K562 (cell line): ENCODE measurements at regions not wholly inside any gene's neighbourhood (a gene's known extent, or its start where the extent isn't known, plus 50 kb on each side); places are given as distances from the start of the nearest gene placed in this dataset.

ENCODE experiments used
- ATAC-seq: fragments of 200-7000 bp; cut with Tn5 transposase; 3 replicates; pipeline ENCODE4 v1.9.1; 2020; ENCODE audit warnings: moderate library complexity
- BruUV-seq: library from RNA; stranded (reverse); fragments of 400-500 nt; replicated peaks from 2 replicates; lab custom pipeline; 2021; lab: Mats Ljungman, UMichigan
- CTCF ChIA-PET: fragments of 300-600 bp; formaldehyde crosslinking; extraction: SDS; loops from one replicate; lab custom pipeline; 2021; ENCODE audit warnings: low intra/inter-chr PET ratio; lab: Yijun Ruan, JAX
- POLR2A ChIA-PET: fragments of 300-600, 350-650 bp; sonication (Branson Sonifier 250); formaldehyde crosslinking; extraction: SDS; loops from one replicate; lab custom pipeline; 2021; ENCODE audit warnings: antibody characterized with exemption, inconsistent platforms; lab: Yijun Ruan, JAX
- DNase-seq, 4 experiments: peaks; one replicate each; pipeline versions ENCODE4 v3.0.0 to v3.0.0-alpha.2; 2011 to 2018; ENCODE audit warnings: low spot score in 3 of 4, mixed read lengths in 3 of 4; ENCODE audit errors: extremely low read depth in 1 of 4
- FAIRE-seq: peaks from 2 replicates; lab custom pipeline; 2011; peaks lifted over from hg19 to GRCh38; lab: Jason Lieb, UNC
- H2AFZ ChIP-seq: 2 replicates; pipeline ENCODE4 v1.6.0; 2011; ENCODE audit warnings: low read depth, low read length, control low read depth, inconsistent platforms
- H3K27ac ChIP-seq: fragments of 200-600 bp; 3 replicates; pipeline ENCODE4 v1.8.0; 2011; ENCODE audit warnings: low read depth, mild to moderate bottlenecking, control low read depth, inconsistent platforms, low read length, moderate library complexity, mixed read lengths; ENCODE audit errors: extremely low read depth
- H3K27me3 ChIP-seq, 2 experiments: fragments of 300-600 bp in 1 of 2; 2 replicates in 1 of 2; 3 replicates in 1 of 2; pipeline versions ENCODE4 v1.6.0 to v1.8.0; 2011; ENCODE audit warnings: inconsistent platforms in 2 of 2, low read length in 2 of 2, mild to moderate bottlenecking in 1 of 2, mixed read lengths in 1 of 2, moderate library complexity in 1 of 2; ENCODE audit not compliant: control insufficient read depth in 2 of 2, insufficient read depth in 2 of 2
- H3K36me3 ChIP-seq: fragments of 300-600 bp; 3 replicates; pipeline ENCODE4 v1.8.0; 2011; ENCODE audit warnings: mild to moderate bottlenecking, low read length, inconsistent platforms; ENCODE audit not compliant: control insufficient read depth, insufficient read depth
- H3K4me1 ChIP-seq, 2 experiments: fragments of 200-600 bp in 1 of 2; replicated peaks in 1 of 2; 2 replicates in 1 of 2; 3 replicates in 1 of 2; pipeline versions ENCODE4 v1.5.1 to v1.8.0; 2011; ENCODE audit warnings: inconsistent platforms in 2 of 2, low read length in 2 of 2, mild to moderate bottlenecking in 1 of 2, mixed read lengths in 1 of 2, moderate library complexity in 1 of 2; ENCODE audit not compliant: control insufficient read depth in 2 of 2, insufficient read depth in 2 of 2
- H3K4me2 ChIP-seq: 2 replicates; pipeline ENCODE4 v1.6.1; 2011; ENCODE audit warnings: low read length, control low read depth, inconsistent platforms, mixed read lengths; ENCODE audit not compliant: insufficient read depth
- H3K4me3 ChIP-seq: fragments of 200-600 bp; sonication (generic), shearing (Covaris generic); 2 replicates; pipeline ENCODE4 v1.5.1; 2016; ENCODE audit warnings: control low read depth, inconsistent platforms
- H3K79me2 ChIP-seq: fragments of 200-600 bp; 3 replicates; pipeline ENCODE4 v1.8.0; 2011; ENCODE audit warnings: low read length, inconsistent platforms; ENCODE audit not compliant: control insufficient read depth, insufficient read depth
- H3K9ac ChIP-seq, 2 experiments: 2 replicates each; pipeline versions ENCODE4 v1.6.0 to v1.6.1; 2011; ENCODE audit warnings: low read depth in 2 of 2, low read length in 2 of 2, control low read depth in 1 of 2, inconsistent platforms in 1 of 2, mild to moderate bottlenecking in 1 of 2, mixed read lengths in 1 of 2; ENCODE audit not compliant: insufficient read depth in 1 of 2
- H3K9me1 ChIP-seq: one replicate; pipeline ENCODE4 v1.6.0; 2011; ENCODE audit warnings: inconsistent platforms, mild to moderate bottlenecking, low read length, moderate library complexity; ENCODE audit not compliant: control insufficient read depth, insufficient read depth
- H3K9me3 ChIP-seq: replicated peaks from 2 replicates; pipeline ENCODE4 v1.5.1; 2011; ENCODE audit warnings: low read depth, low read length, inconsistent platforms; ENCODE audit not compliant: control insufficient read depth, insufficient read depth
- H4K20me1 ChIP-seq: replicated peaks from 2 replicates; pipeline ENCODE4 v1.6.1; 2011; ENCODE audit warnings: low read length, inconsistent platforms, mixed read lengths; ENCODE audit not compliant: control insufficient read depth, insufficient read depth
- E2F8 ChIP-seq: fragments of 450-650 bp; IDR thresholded peaks from 2 replicates; pipeline ENCODE4 v1.7.1; 2018; ENCODE audit warnings: mild to moderate bottlenecking, low read depth; ENCODE audit not compliant: partially characterized antibody
- KDM2B ChIP-seq: fragments of 250-450 bp; sonication (Bioruptor Pico); IDR thresholded peaks from 2 replicates; pipeline ENCODE4 v1.8.0; 2021; ENCODE audit warnings: mild to moderate bottlenecking, moderate library complexity
- MLX ChIP-seq, 2 experiments: fragments of 450-650 bp in 1 of 2; sonication (generic) in 1 of 2; formaldehyde crosslinking; conservative IDR thresholded peaks; 2 replicates each; pipeline versions ENCODE4 v1.4.0 to v1.8.1; 2020 to 2022; ENCODE audit warnings: mild to moderate bottlenecking in 1 of 2, missing genetic modification reagents in 1 of 2
- RFX5 ChIP-seq: IDR thresholded peaks from 2 replicates; pipeline ENCODE4 v1.6.1; 2011; ENCODE audit warnings: low read depth, mild to moderate bottlenecking, improper control_type of control experiment, low read length
- SP2 ChIP-seq: IDR thresholded peaks from 2 replicates; pipeline ENCODE4 v1.6.1; 2011; ENCODE audit warnings: mild to moderate bottlenecking, low read depth, low read length, moderate library complexity; ENCODE audit not compliant: poor library complexity, severe bottlenecking; ENCODE audit errors: extremely low read depth
- U2AF1 ChIP-seq: fragments of 200-400 bp; formaldehyde crosslinking; optimal IDR thresholded peaks from 2 replicates; pipeline ENCODE3; 2017; ENCODE audit warnings: mild to moderate bottlenecking, low read depth, low read length, moderate library complexity
- WGBS: fragments of 100-300 bp; shearing (Covaris generic); methylation state at CpG from one replicate; pipeline ENCODE4 v1.1.6; 2016; ENCODE audit warnings: low coverage, mixed read lengths; ENCODE audit not compliant: insufficient coverage; ENCODE audit errors: missing lambda C conversion rate; 5-methylcytosine and 5-hydroxymethylcytosine counted together
- in situ Hi-C: fragments of 300-500 bp; cut with MboI; formaldehyde crosslinking; loops from 4 replicates; pipeline ENCODE4 v1.15.0; 2018; ENCODE audit warnings: inconsistent platforms, mixed read lengths
- intact Hi-C: fragments of 100-400 bp; cut with micrococcal nuclease; formaldehyde crosslinking; loops from 2 replicates; pipeline ENCODE4 v1.14.2; 2022

- Histone ChIP-seq H3K9ac (no peak overlapping the region), H3K27me3 (no peaks in the 10 kb centered on the region), H3K4me1 (no peaks in the 10 kb centered on the region), H3K9me3 (no peaks in the 10 kb centered on the region), H3K4me2 (no peak overlapping the region), H2AFZ (no peak overlapping the region), H3K4me3 (no peak overlapping the region), H4K20me1 (no peaks in the 10 kb centered on the region), H3K9me1 (no peaks in the 10 kb centered on the region), H3K27ac (no peak overlapping the region), H3K36me3 (no peaks in the 10 kb centered on the region), H3K79me2 (no peaks in the 10 kb centered on the region)
- no peak for DNase-seq
- no TSS peak for BruUV-seq
- ChIA-PET CTCF (no interaction called here), POLR2A (interaction anchor here (0.8 kb wide), 1 partner anchor 15 kb away, joined by 3 read pairs; no protein-coding TSS in a partner anchor)
- ATAC-seq = no peak
- in situ Hi-C loops (no loop called here), intact Hi-C loops (no loop called here)
- TF ChIP-seq SP2 (no peak), MLX (CRISPR knock-in tag; conservative IDR thresholded peaks at IDR 0.05) (no peak)
- 1% methylated on average over 5 of the region's 5 CpGs for WGBS
- FAIRE-seq = no peak
Observed at GRCh38 chr21:41086569-41086968, 81.4 kb upstream of the BACE2 start.

GRCh38 chr21:41090981-41091380, 77.0 kb upstream of the BACE2 start:
- ChIA-PET CTCF (no interaction called here), POLR2A (interaction anchor here (0.6 kb wide), 1 partner anchor 471 kb away, joined by 3 read pairs; no protein-coding TSS in a partner anchor)
- intact Hi-C loops = no loop called here
- H3K4me3 ChIP-seq = no peak overlapping the region
- no peak overlapping the region for H3K27ac ChIP-seq
- no TSS peak for BruUV-seq
- H3K9ac ChIP-seq = no peak overlapping the region
- H3K27me3 ChIP-seq = no peaks in the 10 kb centered on the region; a peak in 1 of 5 replicates
- H3K79me2 ChIP-seq = no peaks in the 10 kb centered on the region
- in situ Hi-C loops = no loop called here
- no peak for ATAC-seq
- no peak for FAIRE-seq
- H3K4me1 ChIP-seq = no peaks in the 10 kb centered on the region
- no peaks in the 10 kb centered on the region for H3K36me3 ChIP-seq
- no peaks in the 10 kb centered on the region for H4K20me1 ChIP-seq
- H3K9me1 ChIP-seq = no peaks in the 10 kb centered on the region
- no peak overlapping the region for H3K4me2 ChIP-seq
- H3K9me3 ChIP-seq = no peaks in the 10 kb centered on the region
- H2AFZ ChIP-seq = no peak overlapping the region
- no peak for DNase-seq
- WGBS = under 1% methylated on average over 6 of the region's 6 CpGs
- TF ChIP-seq KDM2B (no peak), U2AF1 (no peak), E2F8 (no peak), RFX5 (no peak)
